ENCODE measurements at regions not wholly inside any gene's neighbourhood (a gene's known extent, or its start where the extent isn't known, plus 50 kb on each side); places are given as distances from the start of the nearest gene placed in this dataset.

DNA sequence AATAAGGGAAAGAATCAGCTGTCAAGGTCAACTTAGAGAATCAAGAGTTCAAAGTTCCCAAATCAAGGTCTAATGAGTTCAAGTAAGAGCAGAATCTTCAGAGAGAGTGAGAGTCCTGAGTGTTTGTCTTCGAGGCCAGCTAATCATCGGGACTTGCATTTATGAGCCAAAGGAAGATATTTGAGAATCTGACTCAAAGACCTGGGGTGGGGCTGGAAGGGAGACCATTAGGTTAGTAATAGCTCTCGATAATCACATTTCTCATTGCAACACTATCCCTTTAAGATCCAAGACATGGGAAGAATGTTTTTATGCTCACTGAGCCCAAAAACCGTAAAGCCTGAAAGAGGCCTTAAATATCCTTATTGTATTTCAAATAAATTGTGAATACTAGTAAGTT lies 72.0 kb upstream of the FSHR start:
- no peaks in the 10 kb centered on the region for H3K23me2 ChIP-seq (ENCODE audit: insufficient read length, low read depth, low read length, poor library complexity, severe bottlenecking)
- Mint-ChIP-seq H3K27ac (no peak overlapping the region), H3K4me1 (peaks cover 2 to 3% of the 10 kb centered on the region in 2 experiments; a peak in 3 of 4 replicates), H3K27me3 (ENCODE audit: low read depth) (no peaks in the 10 kb centered on the region), H3K4me3 (no peak overlapping the region), H3K36me3 (ENCODE audit: insufficient read depth in 1 of 3, low read depth in 3 of 3) (no peaks in the 10 kb centered on the region), H3K9me3 (no peaks in the 10 kb centered on the region)
- no peak overlapping the region for H3K4me2 ChIP-seq (ENCODE audit: insufficient read depth, insufficient read length, low read length)
- no peak for DNase-seq
- H3K14ac ChIP-seq (ENCODE audit: insufficient read depth, low read length), result no peak overlapping the region
- H2AK5ac ChIP-seq (ENCODE audit: insufficient read length, low read length), result no peak overlapping the region
- H4K20me1 ChIP-seq (ENCODE audit: control insufficient read depth, insufficient read depth, insufficient read length), result no peaks in the 10 kb centered on the region
- TF ChIP-seq, protein P1, sequence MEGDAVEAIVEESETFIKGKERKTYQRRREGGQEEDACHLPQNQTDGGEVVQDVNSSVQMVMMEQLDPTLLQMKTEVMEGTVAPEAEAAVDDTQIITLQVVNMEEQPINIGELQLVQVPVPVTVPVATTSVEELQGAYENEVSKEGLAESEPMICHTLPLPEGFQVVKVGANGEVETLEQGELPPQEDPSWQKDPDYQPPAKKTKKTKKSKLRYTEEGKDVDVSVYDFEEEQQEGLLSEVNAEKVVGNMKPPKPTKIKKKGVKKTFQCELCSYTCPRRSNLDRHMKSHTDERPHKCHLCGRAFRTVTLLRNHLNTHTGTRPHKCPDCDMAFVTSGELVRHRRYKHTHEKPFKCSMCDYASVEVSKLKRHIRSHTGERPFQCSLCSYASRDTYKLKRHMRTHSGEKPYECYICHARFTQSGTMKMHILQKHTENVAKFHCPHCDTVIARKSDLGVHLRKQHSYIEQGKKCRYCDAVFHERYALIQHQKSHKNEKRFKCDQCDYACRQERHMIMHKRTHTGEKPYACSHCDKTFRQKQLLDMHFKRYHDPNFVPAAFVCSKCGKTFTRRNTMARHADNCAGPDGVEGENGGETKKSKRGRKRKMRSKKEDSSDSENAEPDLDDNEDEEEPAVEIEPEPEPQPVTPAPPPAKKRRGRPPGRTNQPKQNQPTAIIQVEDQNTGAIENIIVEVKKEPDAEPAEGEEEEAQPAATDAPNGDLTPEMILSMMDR (conservative IDR thresholded peaks at IDR 0.05), result no peak
- H3K56ac ChIP-seq (ENCODE audit: insufficient read length, low read depth, low read length), result no peak overlapping the region
- no peak overlapping the region for H3K18ac ChIP-seq (ENCODE audit: insufficient read length, low read depth, low read length)
- H3K27ac ChIP-seq (ENCODE audit: insufficient read length, low read depth, low read length), result no peak overlapping the region
- no peaks in the 10 kb centered on the region for H3K79me2 ChIP-seq (ENCODE audit: insufficient read depth, low read length)
- no CpG with 5 or more reads among the region's 4 CpGs for WGBS (ENCODE audit: extremely low coverage, insufficient read length, low lambda C conversion rate)
- no peak overlapping the region for H2BK5ac ChIP-seq (ENCODE audit: insufficient read length, low read length)
- no peak overlapping the region for H3K9ac ChIP-seq (ENCODE audit: extremely low read depth, insufficient read length, low read length)
- no peak overlapping the region for H2BK20ac ChIP-seq (ENCODE audit: low read depth, low read length, poor library complexity, severe bottlenecking)
- no peak overlapping the region for H3K4ac ChIP-seq (ENCODE audit: low read depth, low read length)
- H4K8ac ChIP-seq (replicated peaks; ENCODE audit: insufficient read length, low read depth, low read length), result no peak overlapping the region
- H3K4me1 ChIP-seq (ENCODE audit: insufficient read depth, low read length), result no peaks in the 10 kb centered on the region
- no peaks in the 10 kb centered on the region for H3K9me3 ChIP-seq (ENCODE audit: control insufficient read depth, low read depth, low read length)
- H2BK15ac ChIP-seq (ENCODE audit: low read depth, low read length), result no peak overlapping the region
- no peak overlapping the region for H4K5ac ChIP-seq (ENCODE audit: insufficient read length, low read depth, low read length)
- no peaks in the 10 kb centered on the region for H3K27me3 ChIP-seq (ENCODE audit: insufficient read depth, low read length)
- no peak overlapping the region for H2BK120ac ChIP-seq (ENCODE audit: low read depth, low read length, poor library complexity, severe bottlenecking)
- no peak overlapping the region for H3T11ph ChIP-seq (ENCODE audit: low read length)
- H3K79me1 ChIP-seq (ENCODE audit: insufficient read depth, low read depth, low read length, poor library complexity, severe bottlenecking), result no peaks in the 10 kb centered on the region
- H2BK12ac ChIP-seq (ENCODE audit: insufficient read length, low read depth, low read length), result no peak overlapping the region
- no peak overlapping the region for H2AFZ ChIP-seq (ENCODE audit: low read length)
- H3K23ac ChIP-seq (ENCODE audit: insufficient read length, low read depth, low read length), result no peak overlapping the region
- no peak overlapping the region for H4K91ac ChIP-seq (ENCODE audit: insufficient read length, low read depth, low read length)
